H9 (cell line): ENCODE measurements at regions not wholly inside any gene's neighbourhood (a gene's known extent, or its start where the extent isn't known, plus 50 kb on each side); places are given as distances from the start of the nearest gene placed in this dataset.
"Not testable (repeated sequence)": the region's sequence is repeated elsewhere in the genome, so short reads cannot be mapped to it uniquely, and the experiment has no call there.

ENCODE experiments used
- DNase-seq: peaks from one replicate; pipeline ENCODE4 v3.0.0-alpha.2; 2017
- H2AFZ ChIP-seq: one replicate; pipeline ENCODE4 v1.6.1; 2013; ENCODE audit warnings: mild to moderate bottlenecking, low read length, control low read depth, moderate library complexity
- H2AK5ac ChIP-seq: 2 replicates; pipeline ENCODE4 v1.6.1; 2013; ENCODE audit warnings: low read length, control low read depth, mixed read lengths; ENCODE audit not compliant: insufficient read length
- H2BK120ac ChIP-seq: one replicate; pipeline ENCODE4 v1.6.1; 2013; ENCODE audit warnings: low read depth, mild to moderate bottlenecking, low read length, control low read depth, inconsistent platforms; ENCODE audit not compliant: poor library complexity, severe bottlenecking
- H2BK12ac ChIP-seq: 2 replicates; pipeline ENCODE4 v1.6.1; 2013; ENCODE audit warnings: low read length, control low read depth, mixed read lengths, low read depth; ENCODE audit not compliant: insufficient read length
- H2BK15ac ChIP-seq: 2 replicates; pipeline ENCODE4 v1.6.1; 2013; ENCODE audit warnings: low read depth, low read length, control low read depth
- H2BK20ac ChIP-seq: one replicate; pipeline ENCODE4 v1.6.1; 2013; ENCODE audit warnings: low read depth, mild to moderate bottlenecking, low read length, control low read depth, inconsistent platforms; ENCODE audit not compliant: poor library complexity, severe bottlenecking
- H2BK5ac ChIP-seq: 2 replicates; pipeline ENCODE4 v1.6.1; 2013; ENCODE audit warnings: low read length, control low read depth, mixed read lengths; ENCODE audit not compliant: insufficient read length
- H3K14ac ChIP-seq: 2 replicates; pipeline ENCODE4 v1.6.1; 2013; ENCODE audit warnings: low read length, control low read depth; ENCODE audit not compliant: insufficient read depth
- H3K18ac ChIP-seq: 2 replicates; pipeline ENCODE4 v1.6.1; 2013; ENCODE audit warnings: low read depth, mild to moderate bottlenecking, mixed read lengths, low read length, control low read depth; ENCODE audit not compliant: insufficient read length
- H3K23ac ChIP-seq: 2 replicates; pipeline ENCODE4 v1.6.1; 2013; ENCODE audit warnings: low read length, control low read depth, mixed read lengths, low read depth; ENCODE audit not compliant: insufficient read length
- H3K23me2 ChIP-seq: 2 replicates; pipeline ENCODE4 v1.6.1; 2013; ENCODE audit warnings: low read depth, mild to moderate bottlenecking, mixed read lengths, low read length, control low read depth; ENCODE audit not compliant: insufficient read length, poor library complexity, severe bottlenecking
- H3K27ac ChIP-seq: 2 replicates; pipeline ENCODE4 v1.5.1; 2013; ENCODE audit warnings: low read length, control low read depth, mixed read lengths, low read depth; ENCODE audit not compliant: insufficient read length
- H3K27me3 ChIP-seq: 2 replicates; pipeline ENCODE4 v1.6.1; 2013; ENCODE audit warnings: low read length, control low read depth, inconsistent platforms; ENCODE audit not compliant: insufficient read depth
- H3K4ac ChIP-seq: 2 replicates; pipeline ENCODE4 v1.6.1; 2013; ENCODE audit warnings: low read depth, mild to moderate bottlenecking, control low read depth, inconsistent platforms, low read length, moderate library complexity
- H3K4me1 ChIP-seq: 2 replicates; pipeline ENCODE4 v1.6.1; 2013; ENCODE audit warnings: low read length, control low read depth, inconsistent platforms; ENCODE audit not compliant: insufficient read depth
- H3K4me2 ChIP-seq: 2 replicates; pipeline ENCODE4 v1.6.1; 2013; ENCODE audit warnings: low read length, control low read depth, mixed read lengths; ENCODE audit not compliant: insufficient read length, insufficient read depth
- H3K56ac ChIP-seq: 2 replicates; pipeline ENCODE4 v1.6.1; 2013; ENCODE audit warnings: low read depth, mild to moderate bottlenecking, mixed read lengths, low read length, control low read depth; ENCODE audit not compliant: insufficient read length
- H3K79me1 ChIP-seq: 2 replicates; pipeline ENCODE4 v1.6.1; 2013; ENCODE audit warnings: low read depth, mild to moderate bottlenecking, moderate library complexity, low read length, control low read depth, inconsistent platforms; ENCODE audit not compliant: insufficient read depth, poor library complexity, severe bottlenecking
- H3K79me2 ChIP-seq: 2 replicates; pipeline ENCODE4 v1.6.1; 2013; ENCODE audit warnings: low read length, control low read depth, inconsistent platforms; ENCODE audit not compliant: insufficient read depth
- H3K9ac ChIP-seq: 2 replicates; pipeline ENCODE4 v1.6.1; 2013; ENCODE audit warnings: low read length, control low read depth, mixed read lengths; ENCODE audit not compliant: insufficient read length; ENCODE audit errors: extremely low read depth
- H3K9me3 ChIP-seq: one replicate; pipeline ENCODE4 v1.6.1; 2013; ENCODE audit warnings: low read depth, low read length, inconsistent platforms; ENCODE audit not compliant: control insufficient read depth
- H3T11ph ChIP-seq: one replicate; pipeline ENCODE4 v1.6.1; 2013; ENCODE audit warnings: mild to moderate bottlenecking, low read length, control low read depth, inconsistent platforms
- H4K20me1 ChIP-seq: one replicate; pipeline ENCODE4 v1.6.1; 2013; ENCODE audit not compliant: control insufficient read depth, insufficient read length, insufficient read depth
- H4K5ac ChIP-seq: 2 replicates; pipeline ENCODE4 v1.6.1; 2013; ENCODE audit warnings: low read depth, mild to moderate bottlenecking, mixed read lengths, low read length, control low read depth; ENCODE audit not compliant: insufficient read length
- H4K8ac ChIP-seq: replicated peaks from 2 replicates; pipeline ENCODE4 v1.6.1; 2013; ENCODE audit warnings: low read length, control low read depth, mixed read lengths, low read depth; ENCODE audit not compliant: insufficient read length
- H4K91ac ChIP-seq: 2 replicates; pipeline ENCODE4 v1.6.1; 2013; ENCODE audit warnings: low read depth, mild to moderate bottlenecking, moderate library complexity, mixed read lengths, low read length, control low read depth; ENCODE audit not compliant: insufficient read length
- H3K27ac Mint-ChIP-seq, 3 experiments: 2 replicates in 2 of 3; 3 replicates in 1 of 3; pipeline ENCODE4 v1.8.0; 2020 to 2021; ENCODE audit warnings: mixed read lengths in 3 of 3, mild to moderate bottlenecking in 1 of 3, moderate library complexity in 1 of 3
- H3K27me3 Mint-ChIP-seq: 2 replicates; pipeline ENCODE4 v1.8.0; 2021; ENCODE audit warnings: low read depth, mild to moderate bottlenecking, moderate library complexity, mixed read lengths
- H3K36me3 Mint-ChIP-seq, 3 experiments: 2 replicates in 2 of 3; 3 replicates in 1 of 3; pipeline ENCODE4 v1.8.0; 2020 to 2021; ENCODE audit warnings: low read depth in 3 of 3, mixed read lengths in 3 of 3; ENCODE audit not compliant: insufficient read depth in 1 of 3
- H3K4me1 Mint-ChIP-seq, 2 experiments: 2 replicates each; pipeline ENCODE4 v1.8.0; 2020; ENCODE audit warnings: mixed read lengths in 2 of 2
- H3K4me3 Mint-ChIP-seq, 2 experiments: 2 replicates in 1 of 2; 3 replicates in 1 of 2; pipeline ENCODE4 v1.8.0; 2020 to 2021; ENCODE audit warnings: mild to moderate bottlenecking in 2 of 2, mixed read lengths in 2 of 2, moderate library complexity in 1 of 2
- H3K9me3 Mint-ChIP-seq, 2 experiments: 2 replicates in 1 of 2; 3 replicates in 1 of 2; pipeline ENCODE4 v1.8.0; 2020; ENCODE audit warnings: mild to moderate bottlenecking in 2 of 2, mixed read lengths in 2 of 2, moderate library complexity in 1 of 2
- WGBS: extraction: QIAGEN DNeasy Blood & Tissue Kit; methylation state at CpG from one replicate; pipeline ENCODE4 v1.1.7; 2013; ENCODE audit warnings: missing lambda C conversion rate, low lambda C conversion rate, mixed read lengths; ENCODE audit not compliant: insufficient read length; ENCODE audit errors: extremely low coverage; 5-methylcytosine and 5-hydroxymethylcytosine counted together
- TF ChIP-seq, protein P1 (sequence below): fragments of 200-600 bp; sonication (generic); conservative IDR thresholded peaks from 3 replicates; pipeline ENCODE4 v1.8.0; 2021; ENCODE audit warnings: antibody characterized with exemption, mild to moderate bottlenecking

DNA sequence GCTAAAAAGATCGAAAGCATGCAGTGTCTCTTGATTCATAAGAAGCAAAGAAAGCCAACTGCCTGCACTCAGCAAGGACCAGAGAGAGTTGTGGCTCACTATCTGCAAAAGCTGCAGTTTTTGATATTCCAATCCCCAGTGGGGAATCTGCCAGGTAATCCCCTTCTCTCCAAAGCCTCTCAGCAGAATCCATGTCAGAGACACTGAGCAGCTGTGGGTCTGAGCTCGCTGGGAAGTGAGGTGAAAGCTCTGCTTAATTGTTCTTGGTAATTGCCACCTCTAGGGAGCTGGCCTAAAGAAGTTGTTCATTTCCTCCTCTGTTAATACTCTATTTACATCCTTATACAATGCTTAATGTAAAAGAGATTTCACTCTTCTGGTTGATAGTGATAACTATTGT is 261.3 kb upstream of the LRRC4C start:
- Histone ChIP-seq H3K79me2 (no peaks in the 10 kb centered on the region), H4K20me1 (no peaks in the 10 kb centered on the region), H2BK5ac (no peak overlapping the region), H4K91ac (no peak overlapping the region), H4K8ac (no peak overlapping the region), H3K79me1 (no peaks in the 10 kb centered on the region), H3K9me3 (no peaks in the 10 kb centered on the region), H3K27ac (no peak overlapping the region), H2BK12ac (no peak overlapping the region), H4K5ac (no peak overlapping the region), H3K56ac (no peak overlapping the region), H2BK120ac (no peak overlapping the region), H3K27me3 (no peaks in the 10 kb centered on the region), H3K14ac (no peak overlapping the region), H2BK15ac (no peak overlapping the region), H3K4me1 (peaks cover 4% of the 10 kb centered on the region; the same call in 1 of the 2 replicates), H3T11ph (no peak overlapping the region), H3K9ac (no peak overlapping the region), H3K23me2 (no peaks in the 10 kb centered on the region), H2BK20ac (no peak overlapping the region), H2AK5ac (no peak overlapping the region), H2AFZ (peak overlapping the region; percentile 32), H3K18ac (no peak overlapping the region), H3K4ac (no peak overlapping the region), H3K23ac (no peak overlapping the region), H3K4me2 (no peak overlapping the region)
- DNase-seq, result no peak
- Mint-ChIP-seq H3K27me3 (peaks cover 15% of the 10 kb centered on the region), H3K27ac (peak overlapping the region in 1 of 3 experiments; percentile 5; a peak in 2 of 7 replicates), H3K4me1 (peaks cover 26 to 28% of the 10 kb centered on the region in 2 experiments), H3K9me3 (peaks cover 16 to 30% of the 10 kb centered on the region in 2 experiments), H3K36me3 (peaks cover 3 to 26% (median 15%) of the 10 kb centered on the region in 3 experiments; a peak in 5 of 7 replicates), H3K4me3 (no peak overlapping the region)
- WGBS, result no CpG with 5 or more reads among the region's 2 CpGs
- TF ChIP-seq, protein P1, sequence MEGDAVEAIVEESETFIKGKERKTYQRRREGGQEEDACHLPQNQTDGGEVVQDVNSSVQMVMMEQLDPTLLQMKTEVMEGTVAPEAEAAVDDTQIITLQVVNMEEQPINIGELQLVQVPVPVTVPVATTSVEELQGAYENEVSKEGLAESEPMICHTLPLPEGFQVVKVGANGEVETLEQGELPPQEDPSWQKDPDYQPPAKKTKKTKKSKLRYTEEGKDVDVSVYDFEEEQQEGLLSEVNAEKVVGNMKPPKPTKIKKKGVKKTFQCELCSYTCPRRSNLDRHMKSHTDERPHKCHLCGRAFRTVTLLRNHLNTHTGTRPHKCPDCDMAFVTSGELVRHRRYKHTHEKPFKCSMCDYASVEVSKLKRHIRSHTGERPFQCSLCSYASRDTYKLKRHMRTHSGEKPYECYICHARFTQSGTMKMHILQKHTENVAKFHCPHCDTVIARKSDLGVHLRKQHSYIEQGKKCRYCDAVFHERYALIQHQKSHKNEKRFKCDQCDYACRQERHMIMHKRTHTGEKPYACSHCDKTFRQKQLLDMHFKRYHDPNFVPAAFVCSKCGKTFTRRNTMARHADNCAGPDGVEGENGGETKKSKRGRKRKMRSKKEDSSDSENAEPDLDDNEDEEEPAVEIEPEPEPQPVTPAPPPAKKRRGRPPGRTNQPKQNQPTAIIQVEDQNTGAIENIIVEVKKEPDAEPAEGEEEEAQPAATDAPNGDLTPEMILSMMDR, result no peak

DNA sequence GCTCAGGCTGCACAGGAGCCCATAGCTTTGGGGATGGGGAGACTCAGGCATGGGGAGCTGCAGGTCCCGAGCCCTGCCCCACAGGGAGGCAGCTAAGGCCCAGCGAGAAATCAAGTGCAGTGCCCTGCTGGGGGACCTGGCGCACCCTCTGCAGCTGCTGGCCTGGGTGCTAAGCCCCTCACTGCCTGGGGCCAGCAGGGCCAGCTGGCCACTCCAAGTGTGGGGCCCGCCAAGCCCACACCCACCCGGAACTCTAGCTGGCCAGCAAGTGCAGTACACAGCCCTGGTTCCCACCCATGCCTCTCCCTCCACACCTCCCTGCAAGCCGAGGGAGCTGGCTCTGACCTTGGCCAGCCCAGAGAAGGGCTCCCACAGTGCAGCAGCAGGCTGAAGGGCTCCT is 268.7 kb upstream of the LRRC4C start:
- not testable (repeated sequence) for H2BK5ac ChIP-seq, H4K91ac ChIP-seq, H3K4me3 Mint-ChIP-seq, H2BK120ac ChIP-seq, H3K79me2 ChIP-seq, H3T11ph ChIP-seq, H2AK5ac ChIP-seq, H3K4ac ChIP-seq, H3K79me1 ChIP-seq, H2AFZ ChIP-seq, H4K20me1 ChIP-seq, H2BK15ac ChIP-seq, H2BK20ac ChIP-seq, H4K5ac ChIP-seq, H3K27me3 ChIP-seq, H3K56ac ChIP-seq, H3K18ac ChIP-seq, H3K27me3 Mint-ChIP-seq, H3K27ac Mint-ChIP-seq, H3K4me1 Mint-ChIP-seq, H2BK12ac ChIP-seq, H3K4me2 ChIP-seq, H3K9me3 ChIP-seq, H3K23me2 ChIP-seq, H3K9ac ChIP-seq, H3K27ac ChIP-seq, H3K4me1 ChIP-seq, DNase-seq, H4K8ac ChIP-seq, H3K23ac ChIP-seq, H3K14ac ChIP-seq
- H3K36me3 Mint-ChIP-seq, result peaks cover 6 to 26% (median 25%) of the 10 kb centered on the region in 3 experiments; a peak in 6 of 7 replicates
- WGBS, result no CpG with 5 or more reads among the region's 6 CpGs
- H3K9me3 Mint-ChIP-seq, result peaks cover 15 to 37% of the 10 kb centered on the region in 2 experiments
